Endodermal cell (in vitro differentiated cells): ENCODE measurements at regions not wholly inside any gene's neighbourhood (a gene's known extent, or its start where the extent isn't known, plus 50 kb on each side); places are given as distances from the start of the nearest gene placed in this dataset.

Experiments
- DNase-seq: peaks from one replicate; pipeline ENCODE4 v3.0.0-alpha.2; 2017
- H3K27ac ChIP-seq: 2 replicates; pipeline ENCODE4 v1.5.1; 2013; ENCODE audit warnings: mild to moderate bottlenecking, low read depth, low read length, moderate library complexity
- H3K27me3 ChIP-seq: 2 replicates; pipeline ENCODE4 v1.6.1; 2013; ENCODE audit warnings: mild to moderate bottlenecking, low read length, moderate library complexity; ENCODE audit not compliant: insufficient read depth, control insufficient read depth, poor library complexity, severe bottlenecking
- H3K36me3 ChIP-seq: 2 replicates; pipeline ENCODE4 v1.7.0; 2013; ENCODE audit warnings: mild to moderate bottlenecking, low read length, moderate library complexity; ENCODE audit not compliant: control insufficient read depth, insufficient read depth
- H3K4me1 ChIP-seq: one replicate; pipeline ENCODE4 v1.7.0; 2013; ENCODE audit warnings: low read length; ENCODE audit not compliant: control insufficient read depth, insufficient read depth
- H3K4me3 ChIP-seq: 2 replicates; pipeline ENCODE4 v1.5.1; 2013; ENCODE audit warnings: mild to moderate bottlenecking, low read length, moderate library complexity
- H3K9ac ChIP-seq: 2 replicates; pipeline ENCODE4 v1.6.1; 2013; ENCODE audit warnings: mild to moderate bottlenecking, low read length, moderate library complexity; ENCODE audit not compliant: poor library complexity, severe bottlenecking; ENCODE audit errors: extremely low read depth
- H3K9me3 ChIP-seq: 2 replicates; pipeline ENCODE4 v1.6.1; 2013; ENCODE audit warnings: mild to moderate bottlenecking, low read length, moderate library complexity; ENCODE audit not compliant: control insufficient read depth
- H3K27ac Mint-ChIP-seq: 2 replicates; pipeline ENCODE4 v1.8.0; 2020; ENCODE audit warnings: mixed read lengths
- H3K27me3 Mint-ChIP-seq: 2 replicates; pipeline ENCODE4 v1.8.0; 2021; ENCODE audit warnings: mild to moderate bottlenecking, mixed read lengths; ENCODE audit not compliant: insufficient read depth
- H3K36me3 Mint-ChIP-seq: 2 replicates; pipeline ENCODE4 v1.8.0; 2020; ENCODE audit warnings: low read depth, mixed read lengths
- H3K4me1 Mint-ChIP-seq: 2 replicates; pipeline ENCODE4 v1.8.0; 2020; ENCODE audit warnings: mixed read lengths
- H3K4me3 Mint-ChIP-seq: 2 replicates; pipeline ENCODE4 v1.8.0; 2020; ENCODE audit warnings: mild to moderate bottlenecking, moderate library complexity, mixed read lengths
- H3K9me3 Mint-ChIP-seq: 2 replicates; pipeline ENCODE4 v1.8.0; 2020; ENCODE audit warnings: mild to moderate bottlenecking, mixed read lengths
- CTCF ChIP-seq: fragments of 200-600 bp; sonication (generic); conservative IDR thresholded peaks from 2 replicates; pipeline ENCODE4 v1.5.0; 2021; ENCODE audit warnings: antibody characterized with exemption, mild to moderate bottlenecking
- WGBS, 2 experiments: methylation state at CpG; one replicate each; pipeline versions ENCODE4 v1.1.5 to v1.1.7; 2013; ENCODE audit warnings: missing lambda C conversion rate in 2 of 2, mixed read lengths in 1 of 2; ENCODE audit not compliant: insufficient coverage in 1 of 2, insufficient read length in 1 of 2; 5-methylcytosine and 5-hydroxymethylcytosine counted together

- Histone ChIP-seq H3K9me3 (no peaks in the 10 kb centered on the region), H3K27ac (no peak overlapping the region), H3K9ac (no peak overlapping the region), H3K27me3 (no peaks in the 10 kb centered on the region), H3K36me3 (no peaks in the 10 kb centered on the region), H3K4me1 (no peaks in the 10 kb centered on the region), H3K4me3 (no peak overlapping the region)
- WGBS, 2 experiments, result 93 to 100% methylated on average over 1 to 5 of the region's 5 CpGs
- Mint-ChIP-seq H3K9me3 (no peaks in the 10 kb centered on the region), H3K27ac (no peak overlapping the region), H3K4me1 (no peaks in the 10 kb centered on the region), H3K4me3 (no peak overlapping the region), H3K27me3 (no peaks in the 10 kb centered on the region), H3K36me3 (no peaks in the 10 kb centered on the region)
- no peak for DNase-seq
- TF ChIP-seq CTCF, result no peak
Measured at GRCh38 chr7:81201188-81201587, 282.3 kb upstream of the SEMA3C start.

- H3K4me1 Mint-ChIP-seq, result no peaks in the 10 kb centered on the region
- WGBS, 2 experiments, result 89 to 100% methylated on average over 1 of the region's 1 CpG
- H3K4me3 ChIP-seq, result no peak overlapping the region
Measured at GRCh38 chr7:81198766-81199165, 279.9 kb upstream of the SEMA3C start.

GRCh38 chr7:81197266-81197665, 278.4 kb upstream of the SEMA3C start:
- no peak for TF ChIP-seq CTCF
- H3K9ac ChIP-seq, result no peak overlapping the region
- H3K4me1 ChIP-seq, result no peaks in the 10 kb centered on the region
- no peaks in the 10 kb centered on the region for H3K4me1 Mint-ChIP-seq
- no peak overlapping the region for H3K27ac Mint-ChIP-seq
- H3K4me3 Mint-ChIP-seq, result no peak overlapping the region
- WGBS, 2 experiments, result 95 to 99% methylated on average over 2 of the region's 2 CpGs
- H3K9me3 Mint-ChIP-seq, result no peaks in the 10 kb centered on the region
- H3K36me3 ChIP-seq, result no peaks in the 10 kb centered on the region
- DNase-seq, result no peak
- H3K4me3 ChIP-seq, result no peak overlapping the region
- no peaks in the 10 kb centered on the region for H3K27me3 Mint-ChIP-seq
- H3K9me3 ChIP-seq, result no peaks in the 10 kb centered on the region
- no peaks in the 10 kb centered on the region for H3K36me3 Mint-ChIP-seq
- H3K27ac ChIP-seq, result no peak overlapping the region
- H3K27me3 ChIP-seq, result no peaks in the 10 kb centered on the region

More at GRCh38 chr7:81198766-81199165, 279.9 kb upstream of the SEMA3C start:
- Mint-ChIP-seq H3K27ac (no peak overlapping the region), H3K27me3 (no peaks in the 10 kb centered on the region), H3K4me3 (no peak overlapping the region), H3K9me3 (no peaks in the 10 kb centered on the region), H3K36me3 (no peaks in the 10 kb centered on the region)
- no peaks in the 10 kb centered on the region for H3K27me3 ChIP-seq
- H3K9me3 ChIP-seq, result no peaks in the 10 kb centered on the region
- H3K9ac ChIP-seq, result no peak overlapping the region
- no peaks in the 10 kb centered on the region for H3K4me1 ChIP-seq
- H3K36me3 ChIP-seq, result no peaks in the 10 kb centered on the region
- no peak for TF ChIP-seq CTCF
- DNase-seq, result no peak
- no peak overlapping the region for H3K27ac ChIP-seq
